Urinary bladder (tissue), 3 donors: ENCODE measurements at regions not wholly inside any gene's neighbourhood (a gene's known extent, or its start where the extent isn't known, plus 50 kb on each side); places are given as distances from the start of the nearest gene placed in this dataset.
"Not testable (repeated sequence)": the region's sequence is repeated elsewhere in the genome, so short reads cannot be mapped to it uniquely, and the experiment has no call there.

ENCODE experiments used
- DNase-seq: peaks from one replicate; pipeline ENCODE4 v3.0.0-alpha.2; 2015; ENCODE audit errors: extremely low spot score
- H3K27ac ChIP-seq: one replicate; pipeline ENCODE4 v1.5.1; 2013; ENCODE audit warnings: low read depth, mild to moderate bottlenecking, moderate library complexity
- H3K36me3 ChIP-seq: one replicate; pipeline ENCODE4 v1.6.1; 2013; ENCODE audit warnings: mild to moderate bottlenecking, moderate library complexity; ENCODE audit not compliant: insufficient read depth
- H3K4me1 ChIP-seq: one replicate; pipeline ENCODE4 v1.6.1; 2013; ENCODE audit warnings: mild to moderate bottlenecking, moderate library complexity; ENCODE audit not compliant: insufficient read depth
- H3K4me3 ChIP-seq: one replicate; pipeline ENCODE4 v1.5.1; 2013; ENCODE audit warnings: low read depth, low read length
- WGBS: extraction: QIAGEN DNeasy Blood & Tissue Kit; methylation state at CpG from one replicate; pipeline ENCODE4 v1.1.7; 2013; 5-methylcytosine and 5-hydroxymethylcytosine counted together
- donor health status: healthy with polysubstance abuse.
- donor health status: healthy.

- Histone ChIP-seq H3K27ac (no peak overlapping the region), H3K4me3 (no peak overlapping the region), H3K36me3 (no peaks in the 10 kb centered on the region), H3K4me1 (no peaks in the 10 kb centered on the region)
- no peak for DNase-seq
These were observed 165.8 kb downstream of the CD24 start for GRCh38 chr6:106808758-106809157.

- WGBS: 95% methylated on average over 5 of the region's 5 CpGs
These were observed 166.4 kb downstream of the CD24 start for GRCh38 chr6:106807947-106808611.

GRCh38 chr6:106806253-106806652 lies 168.3 kb downstream of the CD24 start:
- not testable (repeated sequence) for H3K36me3 ChIP-seq, DNase-seq, H3K27ac ChIP-seq, H3K4me3 ChIP-seq, H3K4me1 ChIP-seq
- WGBS: 77% methylated on average over 4 of the region's 4 CpGs

More at GRCh38 chr6:106807947-106808611, 166.4 kb downstream of the CD24 start:
- Histone ChIP-seq H3K36me3 (no peaks in the 10 kb centered on the region), H3K4me3 (no peak overlapping the region), H3K4me1 (no peaks in the 10 kb centered on the region), H3K27ac (no peak overlapping the region)
- DNase-seq: no peak

GRCh38 chr6:106805771-106806170 lies 168.8 kb downstream of the CD24 start:
- no peaks in the 10 kb centered on the region for H3K36me3 ChIP-seq
- H3K27ac ChIP-seq: no peak overlapping the region
- WGBS: 96% methylated on average over 27 of the region's 27 CpGs
- H3K4me3 ChIP-seq: no peak overlapping the region
- no peak for DNase-seq
- H3K4me1 ChIP-seq: no peaks in the 10 kb centered on the region

- 37% methylated on average over 7 of the region's 7 CpGs for WGBS
- Histone ChIP-seq H3K4me1 (no peaks in the 10 kb centered on the region), H3K4me3 (no peak overlapping the region), H3K36me3 (no peaks in the 10 kb centered on the region), H3K27ac (no peak overlapping the region)
- no peak for DNase-seq
These were observed 169.9 kb downstream of the CD24 start for GRCh38 chr6:106804346-106805335.

- Histone ChIP-seq H3K27ac (no peak overlapping the region), H3K4me1 (no peaks in the 10 kb centered on the region), H3K36me3 (no peaks in the 10 kb centered on the region), H3K4me3 (no peak overlapping the region)
- WGBS: 78% methylated on average over 1 of the region's 1 CpG
- DNase-seq: no peak
These were observed 171.3 kb downstream of the CD24 start for GRCh38 chr6:106803188-106803587.

GRCh38 chr6:106802139-106802538 lies 172.4 kb downstream of the CD24 start:
- Histone ChIP-seq H3K27ac (no peak overlapping the region), H3K4me3 (no peak overlapping the region), H3K4me1 (no peaks in the 10 kb centered on the region), H3K36me3 (no peaks in the 10 kb centered on the region)
- WGBS: 49% methylated on average over 5 of the region's 5 CpGs
- no peak for DNase-seq

GRCh38 chr6:106801256-106801655 lies 171.9 kb downstream of the QRSL1 start:
- no peak for DNase-seq
- Histone ChIP-seq H3K4me3 (no peak overlapping the region), H3K36me3 (no peaks in the 10 kb centered on the region), H3K27ac (no peak overlapping the region), H3K4me1 (no peaks in the 10 kb centered on the region)
- 92% methylated on average over 8 of the region's 8 CpGs for WGBS

- H3K4me1 ChIP-seq: no peaks in the 10 kb centered on the region
- no peak overlapping the region for H3K27ac ChIP-seq
- DNase-seq: no peak
- H3K36me3 ChIP-seq: no peaks in the 10 kb centered on the region
- H3K4me3 ChIP-seq: no peak overlapping the region
- WGBS: 86% methylated on average over 5 of the region's 5 CpGs
These were observed 171.0 kb downstream of the QRSL1 start for GRCh38 chr6:106800379-106800778.

GRCh38 chr6:106799031-106799894 lies 169.9 kb downstream of the QRSL1 start:
- Histone ChIP-seq H3K4me1 (no peaks in the 10 kb centered on the region), H3K27ac (no peak overlapping the region), H3K4me3 (no peak overlapping the region), H3K36me3 (no peaks in the 10 kb centered on the region)
- no peak for DNase-seq
- 52% methylated on average over 8 of the region's 8 CpGs for WGBS

- no peak for DNase-seq
- no peak overlapping the region for H3K4me3 ChIP-seq
- H3K4me1 ChIP-seq: no peaks in the 10 kb centered on the region
- WGBS: 71% methylated on average over 2 of the region's 2 CpGs
- no peaks in the 10 kb centered on the region for H3K36me3 ChIP-seq
- H3K27ac ChIP-seq: no peak overlapping the region
These were observed 167.8 kb downstream of the QRSL1 start for GRCh38 chr6:106797186-106797585.

- WGBS: 45% methylated on average over 1 of the region's 1 CpG
- DNase-seq: no peak
- Histone ChIP-seq H3K27ac (no peak overlapping the region), H3K36me3 (no peaks in the 10 kb centered on the region), H3K4me1 (no peaks in the 10 kb centered on the region), H3K4me3 (no peak overlapping the region)
These were observed 167.4 kb downstream of the QRSL1 start for GRCh38 chr6:106796781-106797180.

- no peaks in the 10 kb centered on the region for H3K4me1 ChIP-seq
- no peak overlapping the region for H3K27ac ChIP-seq
- no peak for DNase-seq
- 89% methylated on average over 2 of the region's 2 CpGs for WGBS
- no peaks in the 10 kb centered on the region for H3K36me3 ChIP-seq
- H3K4me3 ChIP-seq: no peak overlapping the region
These were observed 164.8 kb downstream of the QRSL1 start for GRCh38 chr6:106794129-106794528.
